ENCODE measurements at regions not wholly inside any gene's neighbourhood (a gene's known extent, or its start where the extent isn't known, plus 50 kb on each side); places are given as distances from the start of the nearest gene placed in this dataset.

GRCh38 chr5:75975496-75975895 lies 107.7 kb upstream of the SV2C start:
- TF ChIP-seq CENPT (CRISPR knock-in tag; IDR thresholded peaks at IDR 0.05; ENCODE audit: low read depth), result no peak
- no peak for TF ChIP-seq CTCF (CRISPR knock-in tag; IDR thresholded peaks at IDR 0.05)
- TF ChIP-seq ATF1 (CRISPR knock-in tag; IDR thresholded peaks at IDR 0.05), result no peak
- no peak for TF ChIP-seq FOSL1 (CRISPR knock-in tag; IDR thresholded peaks at IDR 0.05; ENCODE audit: borderline replicate concordance)
- no peak for TF ChIP-seq NR2F1 (CRISPR knock-in tag; IDR thresholded peaks at IDR 0.05)
- TF ChIP-seq POLR2A (IDR thresholded peaks at IDR 0.05; ENCODE audit: insufficient read depth in 1 of 2, low read depth in 2 of 2, low read length in 2 of 2), result no peak
- no peak for TF ChIP-seq MXD4 (CRISPR knock-in tag; IDR thresholded peaks at IDR 0.05)

Data from HepG2 (cell line).